ENCODE measurements at regions not wholly inside any gene's neighbourhood (a gene's known extent, or its start where the extent isn't known, plus 50 kb on each side); places are given as distances from the start of the nearest gene placed in this dataset.
"Not testable (repeated sequence)": the region's sequence is repeated elsewhere in the genome, so short reads cannot be mapped to it uniquely, and the experiment has no call there.

- DNase-seq: peak in 1 of 2 donors; percentile 74
- H3K27me3 ChIP-seq; intact Hi-C loops (cut with DNase I; ENCODE audit: low total_unique reads): not testable (repeated sequence)
Measured at GRCh38 chr21:10347675-10348074, 173.7 kb upstream of the TPTE start.

GRCh38 chr21:10348150-10348549, 173.2 kb upstream of the TPTE start:
- H3K36me3 ChIP-seq; H3K4me3 ChIP-seq; intact Hi-C loops (cut with DNase I; ENCODE audit: low total_unique reads); H3K27ac ChIP-seq; H3K27me3 ChIP-seq; H3K4me1 ChIP-seq: not testable (repeated sequence)
- peak in 1 of 2 donors; percentile 53 for DNase-seq
- H3K9me3 ChIP-seq: peaks cover 0 to 46% (median 25%) of the 10 kb centered on the region in 3 donors

More at GRCh38 chr21:10347675-10348074, 173.7 kb upstream of the TPTE start:
- not testable (repeated sequence) for H3K4me3 ChIP-seq, H3K27ac ChIP-seq, H3K4me1 ChIP-seq, H3K36me3 ChIP-seq
- peaks cover 0 to 43% (median 27%) of the 10 kb centered on the region in 3 donors for H3K9me3 ChIP-seq

GRCh38 chr21:10354851-10355578, 166.4 kb upstream of the TPTE start:
- H3K27me3 ChIP-seq; intact Hi-C loops (cut with DNase I; ENCODE audit: low total_unique reads); H3K27ac ChIP-seq; H3K4me1 ChIP-seq; H3K4me3 ChIP-seq; H3K36me3 ChIP-seq: not testable (repeated sequence)
- DNase-seq: peak in 1 of 2 donors; percentile 66
- H3K9me3 ChIP-seq: peaks cover 0 to 24% (median 17%) of the 10 kb centered on the region in 3 donors

GRCh38 chr21:10359120-10359519, 162.3 kb upstream of the TPTE start:
- H3K4me1 ChIP-seq; DNase-seq; H3K36me3 ChIP-seq; H3K27me3 ChIP-seq; H3K4me3 ChIP-seq; H3K27ac ChIP-seq; intact Hi-C loops (cut with DNase I; ENCODE audit: low total_unique reads): not testable (repeated sequence)
- H3K9me3 ChIP-seq: peaks cover 0 to 13% (median 12%) of the 10 kb centered on the region in 3 donors

GRCh38 chr21:10359911-10360310, 161.5 kb upstream of the TPTE start:
- intact Hi-C loops (cut with DNase I; ENCODE audit: low total_unique reads); H3K36me3 ChIP-seq; H3K4me3 ChIP-seq; H3K27ac ChIP-seq; H3K27me3 ChIP-seq; H3K9me3 ChIP-seq; H3K4me1 ChIP-seq: not testable (repeated sequence)
- DNase-seq: peak in 1 of 2 donors; percentile 45

- H3K9me3 ChIP-seq; H3K4me3 ChIP-seq; H3K4me1 ChIP-seq; H3K36me3 ChIP-seq; H3K27ac ChIP-seq; intact Hi-C loops (cut with DNase I; ENCODE audit: low total_unique reads); H3K27me3 ChIP-seq; DNase-seq: not testable (repeated sequence)
Measured at GRCh38 chr21:10361214-10361736, 160.1 kb upstream of the TPTE start.

GRCh38 chr21:10362816-10363215, 158.6 kb upstream of the TPTE start:
- H3K9me3 ChIP-seq; intact Hi-C loops (cut with DNase I; ENCODE audit: low total_unique reads): not testable (repeated sequence)

GRCh38 chr21:10363321-10363720, 158.1 kb upstream of the TPTE start:
- H3K4me3 ChIP-seq; H3K4me1 ChIP-seq; H3K9me3 ChIP-seq; H3K27ac ChIP-seq; H3K36me3 ChIP-seq; intact Hi-C loops (cut with DNase I; ENCODE audit: low total_unique reads); H3K27me3 ChIP-seq; DNase-seq: not testable (repeated sequence)

More at GRCh38 chr21:10362816-10363215, 158.6 kb upstream of the TPTE start:
- H3K27me3 ChIP-seq, H3K4me1 ChIP-seq, H3K4me3 ChIP-seq, H3K27ac ChIP-seq, H3K36me3 ChIP-seq: not testable (repeated sequence)
- peak in 1 of 2 donors; percentile 75 for DNase-seq

GRCh38 chr21:10366210-10366609, 155.2 kb upstream of the TPTE start:
- H3K27ac ChIP-seq; H3K4me1 ChIP-seq; H3K4me3 ChIP-seq; intact Hi-C loops (cut with DNase I; ENCODE audit: low total_unique reads); H3K27me3 ChIP-seq; H3K9me3 ChIP-seq; H3K36me3 ChIP-seq: not testable (repeated sequence)
- peak in 1 of 2 donors; percentile 53 for DNase-seq

- H3K9me3 ChIP-seq; H3K36me3 ChIP-seq; H3K27me3 ChIP-seq; H3K27ac ChIP-seq; H3K4me3 ChIP-seq; intact Hi-C loops (cut with DNase I; ENCODE audit: low total_unique reads); H3K4me1 ChIP-seq: not testable (repeated sequence)
- DNase-seq: peak in 1 of 2 donors; percentile 54
Measured at GRCh38 chr21:10367586-10367985, 153.8 kb upstream of the TPTE start.

GRCh38 chr21:10368323-10368798, 153.0 kb upstream of the TPTE start:
- H3K4me1 ChIP-seq; H3K27me3 ChIP-seq; H3K9me3 ChIP-seq; H3K4me3 ChIP-seq; H3K36me3 ChIP-seq; intact Hi-C loops (cut with DNase I; ENCODE audit: low total_unique reads); H3K27ac ChIP-seq: not testable (repeated sequence)
- DNase-seq: peak in 1 of 2 donors; percentile 80

- H3K4me3 ChIP-seq; H3K9me3 ChIP-seq; H3K27ac ChIP-seq; H3K27me3 ChIP-seq; intact Hi-C loops (cut with DNase I; ENCODE audit: low total_unique reads); DNase-seq; H3K36me3 ChIP-seq; H3K4me1 ChIP-seq: not testable (repeated sequence)
Measured at GRCh38 chr21:10369289-10369688, 152.1 kb upstream of the TPTE start.

- H3K4me1 ChIP-seq; intact Hi-C loops (cut with DNase I; ENCODE audit: low total_unique reads); H3K27me3 ChIP-seq; H3K36me3 ChIP-seq; H3K4me3 ChIP-seq; H3K27ac ChIP-seq: not testable (repeated sequence)
- H3K9me3 ChIP-seq: peaks cover 0 to 32% (median 25%) of the 10 kb centered on the region in 3 donors
- peak in 1 of 2 donors; percentile 59 for DNase-seq
Measured at GRCh38 chr21:10377758-10378157, 143.6 kb upstream of the TPTE start.

- peaks cover 0 to 32% (median 32%) of the 10 kb centered on the region in 3 donors for H3K9me3 ChIP-seq
- H3K36me3 ChIP-seq; H3K4me1 ChIP-seq; H3K27ac ChIP-seq; H3K27me3 ChIP-seq; H3K4me3 ChIP-seq; intact Hi-C loops (cut with DNase I; ENCODE audit: low total_unique reads): not testable (repeated sequence)
- DNase-seq: peak in 1 of 2 donors; percentile 57
Measured at GRCh38 chr21:10379816-10380215, 141.6 kb upstream of the TPTE start.
